Memory B cell (primary cell): ENCODE measurements at regions not wholly inside any gene's neighbourhood (a gene's known extent, or its start where the extent isn't known, plus 50 kb on each side); places are given as distances from the start of the nearest gene placed in this dataset.

Source experiments
- ATAC-seq: fragments of 150-1000 bp; cut with Tn5 transposase; 2 replicates; pipeline ENCODE4 v1.10.0; 2021; ENCODE audit warnings: low read depth, mild to moderate bottlenecking, moderate library complexity
- DNase-seq, 2 donors: peaks; one replicate each; pipeline ENCODE4 v3.0.0; 2022; ENCODE audit warnings: low spot score in 2 of 2
- H3K27ac Mint-ChIP-seq: one replicate; pipeline ENCODE4 v1.8.0; 2022; ENCODE audit warnings: mild to moderate bottlenecking, moderate library complexity, mixed read lengths
- H3K27me3 Mint-ChIP-seq: one replicate; pipeline ENCODE4 v1.8.0; 2022; ENCODE audit warnings: mixed read lengths
- H3K36me3 Mint-ChIP-seq: one replicate; pipeline ENCODE4 v1.8.0; 2022; ENCODE audit warnings: mild to moderate bottlenecking, mixed read lengths
- H3K4me1 Mint-ChIP-seq: one replicate; pipeline ENCODE4 v1.8.0; 2022; ENCODE audit warnings: mixed read lengths
- H3K4me3 Mint-ChIP-seq: one replicate; pipeline ENCODE4 v1.8.0; 2022; ENCODE audit warnings: mild to moderate bottlenecking, moderate library complexity, mixed read lengths
- H3K9me3 Mint-ChIP-seq: one replicate; pipeline ENCODE4 v1.8.0; 2022; ENCODE audit warnings: mixed read lengths

GRCh38 chr15:97648728-97649127 is 311.8 kb upstream of the ARRDC4 start:
- no peaks in the 10 kb centered on the region for H3K4me1 Mint-ChIP-seq
- ATAC-seq = no peak
- no peak overlapping the region for H3K27ac Mint-ChIP-seq
- DNase-seq = no peak
- peaks cover 2% of the 10 kb centered on the region for H3K9me3 Mint-ChIP-seq
- no peak overlapping the region for H3K4me3 Mint-ChIP-seq
- H3K27me3 Mint-ChIP-seq = no peaks in the 10 kb centered on the region
- H3K36me3 Mint-ChIP-seq = no peaks in the 10 kb centered on the region

- ATAC-seq = no peak
- H3K27me3 Mint-ChIP-seq = no peaks in the 10 kb centered on the region
Measured at GRCh38 chr15:97652041-97652440, 308.5 kb upstream of the ARRDC4 start.

GRCh38 chr15:97652700-97653167 is 307.8 kb upstream of the ARRDC4 start:
- no peak for ATAC-seq
- no peak overlapping the region for H3K4me3 Mint-ChIP-seq
- no peaks in the 10 kb centered on the region for H3K4me1 Mint-ChIP-seq

More at GRCh38 chr15:97652041-97652440, 308.5 kb upstream of the ARRDC4 start:
- no peak for DNase-seq
- no peaks in the 10 kb centered on the region for H3K4me1 Mint-ChIP-seq
- no peaks in the 10 kb centered on the region for H3K36me3 Mint-ChIP-seq
- H3K27ac Mint-ChIP-seq = no peak overlapping the region
- no peak overlapping the region for H3K4me3 Mint-ChIP-seq
- H3K9me3 Mint-ChIP-seq = peaks cover 2% of the 10 kb centered on the region

GRCh38 chr15:97653896-97654295 is 306.6 kb upstream of the ARRDC4 start:
- ATAC-seq = no peak
- DNase-seq = no peak
- H3K4me1 Mint-ChIP-seq = no peaks in the 10 kb centered on the region
- H3K9me3 Mint-ChIP-seq = peaks cover 7% of the 10 kb centered on the region
- H3K27me3 Mint-ChIP-seq = no peaks in the 10 kb centered on the region
- H3K4me3 Mint-ChIP-seq = no peak overlapping the region
- H3K27ac Mint-ChIP-seq = no peak overlapping the region
- no peaks in the 10 kb centered on the region for H3K36me3 Mint-ChIP-seq

More at GRCh38 chr15:97652700-97653167, 307.8 kb upstream of the ARRDC4 start:
- Mint-ChIP-seq H3K36me3 (no peaks in the 10 kb centered on the region), H3K27ac (no peak overlapping the region), H3K27me3 (no peaks in the 10 kb centered on the region), H3K9me3 (peaks cover 2% of the 10 kb centered on the region)
- DNase-seq = no peak

GRCh38 chr15:97654481-97655076 is 305.9 kb upstream of the ARRDC4 start:
- Mint-ChIP-seq H3K27me3 (no peaks in the 10 kb centered on the region), H3K4me1 (no peaks in the 10 kb centered on the region), H3K36me3 (no peaks in the 10 kb centered on the region), H3K9me3 (peaks cover 7% of the 10 kb centered on the region), H3K4me3 (no peak overlapping the region), H3K27ac (no peak overlapping the region)
- DNase-seq (no peak), ATAC-seq (no peak)

- no peak overlapping the region for H3K4me3 Mint-ChIP-seq
- DNase-seq (no peak), ATAC-seq (no peak)
- no peaks in the 10 kb centered on the region for H3K27me3 Mint-ChIP-seq
- no peaks in the 10 kb centered on the region for H3K36me3 Mint-ChIP-seq
- H3K9me3 Mint-ChIP-seq = peaks cover 10% of the 10 kb centered on the region
- H3K27ac Mint-ChIP-seq = no peak overlapping the region
- no peaks in the 10 kb centered on the region for H3K4me1 Mint-ChIP-seq
Measured at GRCh38 chr15:97661796-97662195, 298.7 kb upstream of the ARRDC4 start.

- no peaks in the 10 kb centered on the region for H3K36me3 Mint-ChIP-seq
- no peak overlapping the region for H3K27ac Mint-ChIP-seq
- no peak overlapping the region for H3K4me3 Mint-ChIP-seq
- H3K27me3 Mint-ChIP-seq = no peaks in the 10 kb centered on the region
- no peaks in the 10 kb centered on the region for H3K4me1 Mint-ChIP-seq
- ATAC-seq (no peak), DNase-seq (no peak)
- peaks cover 5% of the 10 kb centered on the region for H3K9me3 Mint-ChIP-seq
Measured at GRCh38 chr15:97672586-97672985, 287.9 kb upstream of the ARRDC4 start.

- no peak overlapping the region for H3K27ac Mint-ChIP-seq
- peaks cover 4% of the 10 kb centered on the region for H3K9me3 Mint-ChIP-seq
- no peak overlapping the region for H3K4me3 Mint-ChIP-seq
- H3K27me3 Mint-ChIP-seq = no peaks in the 10 kb centered on the region
- H3K36me3 Mint-ChIP-seq = no peaks in the 10 kb centered on the region
- DNase-seq (no peak), ATAC-seq (no peak)
- H3K4me1 Mint-ChIP-seq = no peaks in the 10 kb centered on the region
Measured at GRCh38 chr15:97678656-97679055, 281.8 kb upstream of the ARRDC4 start.

GRCh38 chr15:97679106-97679688 is 281.3 kb upstream of the ARRDC4 start:
- Mint-ChIP-seq H3K4me1 (no peaks in the 10 kb centered on the region), H3K36me3 (no peaks in the 10 kb centered on the region), H3K27me3 (no peaks in the 10 kb centered on the region), H3K9me3 (peaks cover 4% of the 10 kb centered on the region), H3K4me3 (no peak overlapping the region), H3K27ac (no peak overlapping the region)
- DNase-seq (no peak), ATAC-seq (no peak)

GRCh38 chr15:97680606-97681220 is 279.8 kb upstream of the ARRDC4 start:
- Mint-ChIP-seq H3K9me3 (peaks cover 4% of the 10 kb centered on the region), H3K27me3 (no peaks in the 10 kb centered on the region), H3K4me1 (no peaks in the 10 kb centered on the region), H3K36me3 (no peaks in the 10 kb centered on the region), H3K27ac (no peak overlapping the region), H3K4me3 (no peak overlapping the region)
- DNase-seq (no peak), ATAC-seq (no peak)

- Mint-ChIP-seq H3K4me1 (no peaks in the 10 kb centered on the region), H3K27me3 (no peaks in the 10 kb centered on the region), H3K36me3 (no peaks in the 10 kb centered on the region), H3K9me3 (peaks cover 4% of the 10 kb centered on the region), H3K4me3 (no peak overlapping the region), H3K27ac (no peak overlapping the region)
- ATAC-seq (no peak), DNase-seq (no peak)
Measured at GRCh38 chr15:97683831-97684230, 276.7 kb upstream of the ARRDC4 start.

GRCh38 chr15:97684249-97684648 is 276.3 kb upstream of the ARRDC4 start:
- H3K4me1 Mint-ChIP-seq = no peaks in the 10 kb centered on the region
- peaks cover 5% of the 10 kb centered on the region for H3K9me3 Mint-ChIP-seq

GRCh38 chr15:97686324-97686723 is 274.2 kb upstream of the ARRDC4 start:
- DNase-seq (no peak), ATAC-seq (no peak)
- Mint-ChIP-seq H3K27me3 (no peaks in the 10 kb centered on the region), H3K27ac (no peak overlapping the region), H3K36me3 (no peaks in the 10 kb centered on the region), H3K4me3 (no peak overlapping the region), H3K9me3 (peaks cover 6% of the 10 kb centered on the region), H3K4me1 (no peaks in the 10 kb centered on the region)

More at GRCh38 chr15:97684249-97684648, 276.3 kb upstream of the ARRDC4 start:
- H3K4me3 Mint-ChIP-seq = no peak overlapping the region
- ATAC-seq (no peak), DNase-seq (no peak)
- no peak overlapping the region for H3K27ac Mint-ChIP-seq
- no peaks in the 10 kb centered on the region for H3K36me3 Mint-ChIP-seq
- H3K27me3 Mint-ChIP-seq = no peaks in the 10 kb centered on the region

- Mint-ChIP-seq H3K4me3 (no peak overlapping the region), H3K27me3 (no peaks in the 10 kb centered on the region), H3K36me3 (no peaks in the 10 kb centered on the region), H3K4me1 (no peaks in the 10 kb centered on the region), H3K27ac (no peak overlapping the region), H3K9me3 (peaks cover 6% of the 10 kb centered on the region)
- DNase-seq (no peak), ATAC-seq (no peak)
Measured at GRCh38 chr15:97687654-97688053, 272.8 kb upstream of the ARRDC4 start.
